IMR-90 (cell line): ENCODE measurements at regions not wholly inside any gene's neighbourhood (a gene's known extent, or its start where the extent isn't known, plus 50 kb on each side); places are given as distances from the start of the nearest gene placed in this dataset.

ENCODE experiments used
- ATAC-seq: fragments of 200-7000 bp; cut with Tn5 transposase; 2 replicates; pipeline ENCODE4 v1.9.1; 2020; ENCODE audit warnings: low read depth, mild to moderate bottlenecking, moderate library complexity
- BruUV-seq: library from RNA; stranded (reverse); fragments of 400-500 nt; replicated peaks from 2 replicates; lab custom pipeline; 2021; lab: Mats Ljungman, UMichigan
- CTCF ChIA-PET: fragments of 300-600 bp; formaldehyde crosslinking; extraction: SDS; loops from one replicate; lab custom pipeline; 2021; ENCODE audit warnings: antibody characterized with exemption; lab: Yijun Ruan, JAX
- POLR2A ChIA-PET: fragments of 300-600 bp; sonication (Branson Sonifier 250); formaldehyde crosslinking; loops from one replicate; lab custom pipeline; 2022; ENCODE audit warnings: antibody characterized with exemption; ENCODE audit not compliant: unreplicated experiment; lab: Charles Lee
- DNase-seq: peaks from one replicate; pipeline ENCODE4 v3.0.0; 2013
- H2AFZ ChIP-seq: replicated peaks from 2 replicates; pipeline ENCODE3; 2013; ENCODE audit warnings: low read length, mild to moderate bottlenecking; ENCODE audit not compliant: poor library complexity
- H2AK5ac ChIP-seq: 2 replicates; pipeline ENCODE4 v1.6.1; 2013; ENCODE audit warnings: low read depth, low read length, inconsistent platforms
- H2AK9ac ChIP-seq: replicated peaks from 2 replicates; pipeline ENCODE3; 2013; ENCODE audit warnings: mild to moderate bottlenecking, low read depth, low read length, moderate library complexity; ENCODE audit not compliant: poor library complexity
- H2BK120ac ChIP-seq: 2 replicates; pipeline ENCODE4 v1.6.1; 2013; ENCODE audit warnings: low read depth, low read length, inconsistent platforms
- H2BK15ac ChIP-seq: 3 replicates; pipeline ENCODE4 v1.6.1; 2013; ENCODE audit warnings: low read depth, low read length, inconsistent platforms
- H2BK20ac ChIP-seq: 2 replicates; pipeline ENCODE4 v1.6.1; 2013; ENCODE audit warnings: low read depth, mild to moderate bottlenecking, inconsistent platforms, low read length, moderate library complexity
- H2BK5ac ChIP-seq: 2 replicates; pipeline ENCODE4 v1.6.1; 2013; ENCODE audit warnings: mild to moderate bottlenecking, low read depth, low read length, inconsistent platforms; ENCODE audit not compliant: poor library complexity, severe bottlenecking
- H3K14ac ChIP-seq: replicated peaks from 2 replicates; pipeline ENCODE4 v1.6.1; 2013; ENCODE audit warnings: low read depth, low read length, inconsistent platforms
- H3K18ac ChIP-seq: 2 replicates; pipeline ENCODE4 v1.6.1; 2013; ENCODE audit warnings: low read depth, low read length, control low read depth
- H3K23ac ChIP-seq: 2 replicates; pipeline ENCODE4 v1.6.1; 2013; ENCODE audit warnings: low read depth, low read length, inconsistent platforms
- H3K27ac ChIP-seq: 2 replicates; pipeline ENCODE4 v1.5.1; 2013; ENCODE audit warnings: mild to moderate bottlenecking, control low read depth, low read length; ENCODE audit not compliant: insufficient read depth
- H3K27me3 ChIP-seq: 2 replicates; pipeline ENCODE4 v1.6.1; 2013; ENCODE audit warnings: low read length; ENCODE audit not compliant: control insufficient read depth, insufficient read depth
- H3K36me3 ChIP-seq: 2 replicates; pipeline ENCODE4 v1.6.1; 2013; ENCODE audit warnings: low read length, mixed read lengths; ENCODE audit not compliant: control insufficient read depth, insufficient read depth
- H3K4ac ChIP-seq: 2 replicates; pipeline ENCODE4 v1.6.1; 2013; ENCODE audit warnings: low read depth, low read length, inconsistent platforms
- H3K4me1 ChIP-seq: 2 replicates; pipeline ENCODE4 v1.6.1; 2013; ENCODE audit warnings: low read length, mixed read lengths; ENCODE audit not compliant: control insufficient read depth, insufficient read depth
- H3K4me2 ChIP-seq: 2 replicates; pipeline ENCODE4 v1.6.1; 2013; ENCODE audit warnings: low read depth, mild to moderate bottlenecking, control low read depth, low read length, moderate library complexity
- H3K4me3 ChIP-seq: 2 replicates; pipeline ENCODE4 v1.5.1; 2013; ENCODE audit warnings: low read depth, mild to moderate bottlenecking, control low read depth, low read length, moderate library complexity; ENCODE audit not compliant: insufficient read depth
- H3K56ac ChIP-seq: 2 replicates; pipeline ENCODE4 v1.6.1; 2013; ENCODE audit warnings: low read length, inconsistent platforms; ENCODE audit not compliant: insufficient read depth; ENCODE audit errors: extremely low read depth
- H3K79me1 ChIP-seq, 2 experiments: 2 replicates each; pipeline ENCODE4 v1.6.1; 2013; ENCODE audit warnings: low read length in 2 of 2, inconsistent platforms in 1 of 2, low read depth in 1 of 2
- H3K9ac ChIP-seq: 2 replicates; pipeline ENCODE4 v1.6.1; 2013; ENCODE audit warnings: low read depth, low read length, control low read depth
- H3K9me1 ChIP-seq: 2 replicates; pipeline ENCODE4 v1.6.1; 2013; ENCODE audit warnings: low read length, inconsistent platforms; ENCODE audit not compliant: insufficient read depth
- H3K9me3 ChIP-seq: 2 replicates; pipeline ENCODE4 v1.6.1; 2013; ENCODE audit warnings: low read length; ENCODE audit not compliant: control insufficient read depth, insufficient read depth
- H4K20me1 ChIP-seq: 2 replicates; pipeline ENCODE4 v1.6.1; 2013; ENCODE audit warnings: low read length, inconsistent platforms; ENCODE audit not compliant: insufficient read depth
- H4K5ac ChIP-seq: 2 replicates; pipeline ENCODE4 v1.6.1; 2013; ENCODE audit warnings: mild to moderate bottlenecking, low read depth, low read length, control low read depth
- H4K8ac ChIP-seq, 2 experiments: 2 replicates each; pipeline ENCODE4 v1.6.1; 2013; ENCODE audit warnings: low read depth in 2 of 2, low read length in 2 of 2, control low read depth in 1 of 2, inconsistent platforms in 1 of 2
- H4K91ac ChIP-seq: 2 replicates; pipeline ENCODE4 v1.6.1; 2013; ENCODE audit warnings: low read depth, low read length, inconsistent platforms; ENCODE audit not compliant: insufficient read depth
- BHLHE40 ChIP-seq: fragments of 150-350 bp; IDR thresholded peaks from 2 replicates; pipeline ENCODE4 v1.6.1; 2016; ENCODE audit warnings: mild to moderate bottlenecking, low read depth, low read length
- MAFK ChIP-seq: IDR thresholded peaks from 2 replicates; pipeline ENCODE4 v1.6.1; 2012; ENCODE audit warnings: low read depth, low read length, improper control_type of control experiment
- RFX5 ChIP-seq: IDR thresholded peaks from 2 replicates; pipeline ENCODE4 v1.8.0; 2012; ENCODE audit warnings: low read depth, mild to moderate bottlenecking, low read length, moderate library complexity
- USF2 ChIP-seq: fragments of 150-350 bp; IDR thresholded peaks from 2 replicates; pipeline ENCODE4 v1.6.1; 2017; ENCODE audit warnings: mild to moderate bottlenecking, antibody characterized with exemption, low read length, low read depth
- WGBS, 2 experiments: methylation state at CpG; one replicate each; pipeline versions ENCODE4 v1.1.5 to v1.1.7; 2013; ENCODE audit warnings: missing lambda C conversion rate in 2 of 2; ENCODE audit not compliant: insufficient read length in 1 of 2; ENCODE audit errors: extremely low coverage in 2 of 2; 5-methylcytosine and 5-hydroxymethylcytosine counted together
- dilution Hi-C: fragments of 300-500 bp; cut with HindIII; formaldehyde crosslinking; loops from one replicate; pipeline ENCODE4 v1.14.3; 2018; ENCODE audit warnings: low sequenced_read_pairs; ENCODE audit not compliant: unreplicated experiment
- in situ Hi-C: fragments of 300-500 bp; cut with MboI; formaldehyde crosslinking; loops from 3 replicates; pipeline ENCODE4 v1.14.3; 2019; ENCODE audit warnings: low sequenced_read_pairs, inconsistent platforms, mixed read lengths
- intact Hi-C: fragments of 100-400 bp; cut with micrococcal nuclease; formaldehyde crosslinking; loops from 2 replicates; pipeline ENCODE4 v1.10.0; 2022

GRCh38 chr4:79047316-79047715 is 108.1 kb upstream of the PAQR3 start:
- Histone ChIP-seq H4K20me1 (no peaks in the 10 kb centered on the region), H2AK5ac (no peak overlapping the region), H2BK20ac (no peak overlapping the region), H3K4ac (no peak overlapping the region), H4K5ac (no peak overlapping the region), H3K4me3 (no peak overlapping the region), H2BK120ac (no peak overlapping the region), H3K18ac (no peak overlapping the region), H3K36me3 (no peaks in the 10 kb centered on the region), H2BK5ac (no peak overlapping the region), H3K27ac (no peak overlapping the region), H4K8ac (no peak overlapping the region), H3K9me3 (no peaks in the 10 kb centered on the region), H3K9me1 (no peaks in the 10 kb centered on the region; the same call in 1 of the 2 replicates), H2AFZ (no peak overlapping the region), H3K4me2 (no peak overlapping the region), H3K56ac (no peak overlapping the region), H3K27me3 (no peaks in the 10 kb centered on the region), H3K4me1 (no peaks in the 10 kb centered on the region), H3K14ac (no peak overlapping the region), H4K91ac (no peak overlapping the region), H3K79me1 (no peaks in the 10 kb centered on the region), H3K9ac (no peak overlapping the region), H2AK9ac (no peak overlapping the region), H2BK15ac (no peak overlapping the region), H3K23ac (no peak overlapping the region)
- WGBS, 2 experiments = no CpG with 5 or more reads among the region's 1 CpG
- ChIA-PET POLR2A (interaction anchor here (0.6 kb wide), 1 partner anchor 8 kb away, joined by 5 read pairs; no protein-coding TSS in a partner anchor), CTCF (no interaction called here)
- BruUV-seq = no TSS peak
- in situ Hi-C loops = loop anchor here (25.0 kb wide), 1 partner anchor 1165 kb away; no protein-coding TSS in a partner anchor
- intact Hi-C loops = loop anchor here (10.0 kb wide), 2 partner anchors 267 to 1137 kb away; no protein-coding TSS in a partner anchor
- TF ChIP-seq MAFK (no peak), BHLHE40 (no peak), USF2 (no peak), RFX5 (no peak)
- no peak for ATAC-seq
- DNase-seq = no peak
- dilution Hi-C loops = no loop called here
